Thoracic aorta (tissue), 2 donors: ENCODE measurements at regions not wholly inside any gene's neighbourhood (a gene's known extent, or its start where the extent isn't known, plus 50 kb on each side); places are given as distances from the start of the nearest gene placed in this dataset.
"Not testable (repeated sequence)": the region's sequence is repeated elsewhere in the genome, so short reads cannot be mapped to it uniquely, and the experiment has no call there.

Experiments used
- ATAC-seq: fragments of 150-250 bp; one replicate; pipeline ENCODE4 v1.8.0; 2017; ENCODE audit warnings: low read depth; ENCODE audit not compliant: insufficient number of reproducible peaks, low FRiP score
- DNase-seq: peaks from one replicate; pipeline ENCODE4 v3.0.0-alpha.2; 2020; ENCODE audit warnings: low spot score
- H3K27ac ChIP-seq, 2 donors: fragments of 200-600 bp; sonication (generic); 1 replicate in 1 of 2; 2 replicates in 1 of 2; pipeline ENCODE4 v1.5.1; 2016; ENCODE audit warnings: mild to moderate bottlenecking in 2 of 2, moderate library complexity in 2 of 2
- H3K27me3 ChIP-seq: fragments of 200-600 bp; sonication (generic); replicated peaks from 2 replicates; pipeline ENCODE4 v1.6.0; 2016; ENCODE audit warnings: mild to moderate bottlenecking; ENCODE audit not compliant: insufficient read depth
- H3K36me3 ChIP-seq: fragments of 200-600 bp; sonication (generic); one replicate; pipeline ENCODE4 v1.5.1; 2016
- H3K4me1 ChIP-seq, 2 donors: fragments of 200-600 bp; sonication (generic); 1 replicate in 1 of 2; 2 replicates in 1 of 2; pipeline versions ENCODE4 v1.5.1 to v1.6.0; 2016; ENCODE audit warnings: low read depth in 2 of 2, mild to moderate bottlenecking in 1 of 2; ENCODE audit not compliant: control insufficient read depth in 1 of 2
- H3K4me3 ChIP-seq: fragments of 200-600 bp; sonication (generic); 2 replicates; pipeline ENCODE4 v1.5.1; 2016; ENCODE audit warnings: mild to moderate bottlenecking
- H3K9me3 ChIP-seq: fragments of 200-600 bp; sonication (generic); 2 replicates; pipeline ENCODE4 v1.5.1; 2016
- CTCF ChIP-seq: fragments of 200-600 bp; sonication (generic); IDR thresholded peaks from one replicate; pipeline ENCODE4 v1.5.1; 2019; ENCODE audit warnings: antibody characterized with exemption

- Histone ChIP-seq H3K27ac (no peak overlapping the region), H3K9me3 (no peaks in the 10 kb centered on the region), H3K4me1 (peaks cover 5 to 8% of the 10 kb centered on the region in 2 donors), H3K27me3 (no peaks in the 10 kb centered on the region), H3K4me3 (no peak overlapping the region), H3K36me3 (no peaks in the 10 kb centered on the region)
- DNase-seq (no peak), ATAC-seq (no peak)
- no peak for TF ChIP-seq CTCF
Observed at GRCh38 chr2:133991606-133992168, 262.2 kb upstream of the MGAT5 start.

- TF ChIP-seq CTCF, result no peak
- no peaks in the 10 kb centered on the region for H3K36me3 ChIP-seq
- DNase-seq (no peak), ATAC-seq (no peak)
- no peak overlapping the region for H3K4me3 ChIP-seq
- no peaks in the 10 kb centered on the region for H3K4me1 ChIP-seq
- no peak overlapping the region for H3K27ac ChIP-seq
- no peaks in the 10 kb centered on the region for H3K9me3 ChIP-seq
- no peaks in the 10 kb centered on the region for H3K27me3 ChIP-seq
Observed at GRCh38 chr2:133992454-133992853, 261.4 kb upstream of the MGAT5 start.

GRCh38 chr2:133993160-133993559, 260.7 kb upstream of the MGAT5 start:
- no peak overlapping the region for H3K27ac ChIP-seq
- H3K27me3 ChIP-seq, result no peaks in the 10 kb centered on the region
- no peak for TF ChIP-seq CTCF
- DNase-seq (no peak), ATAC-seq (no peak)
- H3K4me3 ChIP-seq, result no peak overlapping the region
- no peaks in the 10 kb centered on the region for H3K4me1 ChIP-seq
- H3K9me3 ChIP-seq, result no peaks in the 10 kb centered on the region
- no peaks in the 10 kb centered on the region for H3K36me3 ChIP-seq

GRCh38 chr2:133998726-133999125, 255.1 kb upstream of the MGAT5 start:
- not testable (repeated sequence) for H3K27ac ChIP-seq, ATAC-seq, H3K4me3 ChIP-seq, H3K36me3 ChIP-seq, H3K4me1 ChIP-seq, DNase-seq, H3K27me3 ChIP-seq, H3K9me3 ChIP-seq

GRCh38 chr2:134002391-134002790, 251.5 kb upstream of the MGAT5 start:
- no peaks in the 10 kb centered on the region for H3K27me3 ChIP-seq
- DNase-seq, result no peak
- no peak overlapping the region for H3K27ac ChIP-seq
- no peak overlapping the region for H3K4me3 ChIP-seq
- no peaks in the 10 kb centered on the region for H3K4me1 ChIP-seq
- no peaks in the 10 kb centered on the region for H3K36me3 ChIP-seq
- TF ChIP-seq CTCF, result no peak
- no peak for ATAC-seq
- H3K9me3 ChIP-seq, result no peaks in the 10 kb centered on the region

- H3K36me3 ChIP-seq, result no peaks in the 10 kb centered on the region
- no peak for TF ChIP-seq CTCF
- no peaks in the 10 kb centered on the region for H3K27me3 ChIP-seq
- DNase-seq (no peak), ATAC-seq (no peak)
- H3K27ac ChIP-seq, result no peak overlapping the region
- H3K4me1 ChIP-seq, result no peaks in the 10 kb centered on the region
- no peaks in the 10 kb centered on the region for H3K9me3 ChIP-seq
- H3K4me3 ChIP-seq, result no peak overlapping the region
Observed at GRCh38 chr2:134002921-134003320, 251.0 kb upstream of the MGAT5 start.
